ENCODE measurements at regions not wholly inside any gene's neighbourhood (a gene's known extent, or its start where the extent isn't known, plus 50 kb on each side); places are given as distances from the start of the nearest gene placed in this dataset.

GRCh38 chr10:85538601-85539000 lies 828.0 kb downstream of the GRID1 start:
- ChIA-PET CTCF (no interaction called here), POLR2A (ENCODE audit: low non-redundant PET) (no interaction called here)
- H3K4me3 ChIP-seq (ENCODE audit: low read depth, low read length, poor library complexity, severe bottlenecking), result no peak overlapping the region
- intact Hi-C loops (cut with micrococcal nuclease; ENCODE audit: unreplicated experiment), result no loop called here
- no peak for DNase-seq (ENCODE audit: low spot score)
- BruUV-seq (replicated peaks), result no TSS peak
- H3K36me3 ChIP-seq (ENCODE audit: insufficient read depth, low read length, poor library complexity, severe bottlenecking), result no peaks in the 10 kb centered on the region
- H3K27me3 ChIP-seq (replicated peaks; ENCODE audit: insufficient read depth, low read depth, low read length, poor library complexity), result peaks cover under 1% of the 10 kb centered on the region
- no peak overlapping the region for H3K27ac ChIP-seq (ENCODE audit: low read depth, low read length, poor library complexity, severe bottlenecking)
- TF ChIP-seq CTCF (conservative IDR thresholded peaks at IDR 0.05; ENCODE audit: low read depth, low read length) (no peak), EZH2 (IDR thresholded peaks at IDR 0.05; ENCODE audit: borderline replicate concordance, low read depth, low read length, poor library complexity, severe bottlenecking) (no peak)
- no peaks in the 10 kb centered on the region for H3K4me1 ChIP-seq (ENCODE audit: insufficient read depth, low read length, poor library complexity, severe bottlenecking)
- no peaks in the 10 kb centered on the region for H3K9me3 ChIP-seq (ENCODE audit: low read depth, low read length, poor library complexity, severe bottlenecking)

GRCh38 chr10:85542152-85542551 lies 824.4 kb downstream of the GRID1 start:
- Histone ChIP-seq H3K27ac (ENCODE audit: low read depth, low read length, poor library complexity, severe bottlenecking) (no peak overlapping the region), H3K36me3 (ENCODE audit: insufficient read depth, low read length, poor library complexity, severe bottlenecking) (no peaks in the 10 kb centered on the region), H3K4me3 (ENCODE audit: low read depth, low read length, poor library complexity, severe bottlenecking) (no peak overlapping the region), H3K4me1 (ENCODE audit: insufficient read depth, low read length, poor library complexity, severe bottlenecking) (no peaks in the 10 kb centered on the region), H3K9me3 (ENCODE audit: low read depth, low read length, poor library complexity, severe bottlenecking) (no peaks in the 10 kb centered on the region), H3K27me3 (replicated peaks; ENCODE audit: insufficient read depth, low read depth, low read length, poor library complexity) (peaks cover 4% of the 10 kb centered on the region)
- ChIA-PET CTCF (no interaction called here), POLR2A (ENCODE audit: low non-redundant PET) (no interaction called here)
- BruUV-seq (replicated peaks), result no TSS peak
- TF ChIP-seq EZH2 (IDR thresholded peaks at IDR 0.05; ENCODE audit: borderline replicate concordance, low read depth, low read length, poor library complexity, severe bottlenecking) (no peak), CTCF (conservative IDR thresholded peaks at IDR 0.05; ENCODE audit: low read depth, low read length) (no peak)
- intact Hi-C loops (cut with micrococcal nuclease; ENCODE audit: unreplicated experiment), result no loop called here
- no peak for DNase-seq (ENCODE audit: low spot score)

- H3K36me3 ChIP-seq (ENCODE audit: insufficient read depth, low read length, poor library complexity, severe bottlenecking), result no peaks in the 10 kb centered on the region
- POLR2A ChIA-PET (ENCODE audit: low non-redundant PET), result no interaction called here
- H3K4me1 ChIP-seq (ENCODE audit: insufficient read depth, low read length, poor library complexity, severe bottlenecking), result no peaks in the 10 kb centered on the region
- CTCF ChIA-PET, result no interaction called here
- DNase-seq (ENCODE audit: low spot score), result no peak
- TF ChIP-seq EZH2 (IDR thresholded peaks at IDR 0.05; ENCODE audit: borderline replicate concordance, low read depth, low read length, poor library complexity, severe bottlenecking) (no peak), CTCF (conservative IDR thresholded peaks at IDR 0.05; ENCODE audit: low read depth, low read length) (no peak)
- intact Hi-C loops (cut with micrococcal nuclease; ENCODE audit: unreplicated experiment), result no loop called here
- H3K27ac ChIP-seq (ENCODE audit: low read depth, low read length, poor library complexity, severe bottlenecking), result no peak overlapping the region
- no TSS peak for BruUV-seq (replicated peaks)
- peaks cover 4% of the 10 kb centered on the region for H3K27me3 ChIP-seq (replicated peaks; ENCODE audit: insufficient read depth, low read depth, low read length, poor library complexity)
- no peak overlapping the region for H3K4me3 ChIP-seq (ENCODE audit: low read depth, low read length, poor library complexity, severe bottlenecking)
- H3K9me3 ChIP-seq (ENCODE audit: low read depth, low read length, poor library complexity, severe bottlenecking), result no peaks in the 10 kb centered on the region
Observed at GRCh38 chr10:85542936-85543730, 823.5 kb downstream of the GRID1 start.
